Tibial artery (tissue), 4 donors: ENCODE measurements at regions not wholly inside any gene's neighbourhood (a gene's known extent, or its start where the extent isn't known, plus 50 kb on each side); places are given as distances from the start of the nearest gene placed in this dataset.

Experiments
- DNase-seq, 2 donors: peaks; one replicate each; pipeline ENCODE4 v3.0.0-alpha.2; 2019
- H3K27ac ChIP-seq, 2 donors: fragments of 200-600 bp; sonication (generic) in 1 of 2; 1 replicate in 1 of 2; 2 replicates in 1 of 2; pipeline ENCODE4 v1.5.1; 2018 to 2019; ENCODE audit warnings: mild to moderate bottlenecking in 1 of 2
- H3K27me3 ChIP-seq, 2 donors: fragments of 200-600 bp; sonication (generic) in 1 of 2; one replicate each; pipeline versions ENCODE4 v1.5.1 to v1.6.0; 2016 to 2019
- H3K36me3 ChIP-seq, 3 donors: fragments of 200-600 bp; sonication (generic) in 2 of 3; one replicate each; pipeline ENCODE4 v1.5.1; 2016 to 2019; ENCODE audit warnings: mild to moderate bottlenecking in 2 of 3
- H3K4me1 ChIP-seq, 4 donors: fragments of 200-600 bp; sonication (generic) in 2 of 4; 1 replicate in 3 of 4; 2 replicates in 1 of 4; pipeline ENCODE4 v1.5.1; 2016 to 2019
- H3K4me3 ChIP-seq, 2 donors: fragments of 200-600 bp; sonication (generic) in 1 of 2; 1 replicate in 1 of 2; 2 replicates in 1 of 2; pipeline ENCODE4 v1.5.1; 2018 to 2019; ENCODE audit warnings: mild to moderate bottlenecking in 2 of 2
- H3K9me3 ChIP-seq, 3 donors: fragments of 200-600 bp; sonication (generic) in 1 of 3; one replicate each; pipeline ENCODE4 v1.5.1; 2016 to 2019
- CTCF ChIP-seq, 2 experiments: fragments of 200-600 bp in 1 of 2; fragments of 450-650 bp in 1 of 2; IDR thresholded peaks; one replicate each; pipeline ENCODE4 v1.5.1; 2017 to 2019; ENCODE audit warnings: antibody characterized with exemption in 2 of 2, mild to moderate bottlenecking in 1 of 2, moderate library complexity in 1 of 2
- intact Hi-C: fragments of 100-400 bp; cut with DNase I; formaldehyde crosslinking; loops from one replicate; pipeline ENCODE4 v1.15.0; 2023; ENCODE audit warnings: low total_unique reads

GRCh38 chr6:150799276-150799805, 66.2 kb upstream of the MTHFD1L start:
- H3K4me3 ChIP-seq: no peak overlapping the region
- TF ChIP-seq CTCF (IDR thresholded peaks at IDR 0.05): no peak
- H3K9me3 ChIP-seq: no peaks in the 10 kb centered on the region
- intact Hi-C loops: no loop called here
- no peaks in the 10 kb centered on the region for H3K4me1 ChIP-seq
- no peaks in the 10 kb centered on the region for H3K27me3 ChIP-seq
- no peaks in the 10 kb centered on the region for H3K36me3 ChIP-seq
- no peak for DNase-seq
- no peak overlapping the region for H3K27ac ChIP-seq

DNA sequence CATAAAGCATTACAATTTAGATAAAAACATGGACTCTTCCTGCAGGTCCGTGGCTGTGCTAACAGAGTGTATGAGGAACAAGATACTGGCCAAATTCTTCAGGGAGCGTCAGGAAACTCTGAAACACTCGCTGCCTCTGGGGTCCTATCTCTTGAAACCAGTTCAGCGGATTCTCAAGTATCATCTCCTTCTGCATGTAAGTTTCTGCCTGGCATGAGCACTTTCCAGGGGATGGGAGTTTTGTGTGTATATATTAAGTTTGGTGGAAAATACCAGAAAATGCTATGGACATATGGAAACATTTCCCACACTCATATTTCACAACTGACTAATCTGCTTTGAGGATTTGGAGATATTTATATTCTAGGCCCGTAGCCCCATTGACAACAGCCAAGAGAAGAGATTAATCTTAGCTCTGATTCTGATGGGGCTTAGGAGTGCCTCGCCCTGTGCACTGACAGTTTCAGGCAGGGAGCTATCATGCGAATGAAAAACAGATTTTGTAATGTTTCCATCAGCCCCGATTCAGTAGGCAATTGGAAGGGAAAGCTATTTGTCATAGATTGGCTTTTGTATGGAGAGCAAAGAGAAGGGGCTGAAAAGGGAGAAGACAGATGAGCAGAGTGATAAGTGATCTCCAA, 64.7 kb upstream of the MTHFD1L start:
- H3K4me1 ChIP-seq: no peaks in the 10 kb centered on the region
- no peak for DNase-seq
- H3K27me3 ChIP-seq: no peaks in the 10 kb centered on the region
- intact Hi-C loops: no loop called here
- no peaks in the 10 kb centered on the region for H3K9me3 ChIP-seq
- H3K36me3 ChIP-seq: no peaks in the 10 kb centered on the region
- H3K27ac ChIP-seq: no peak overlapping the region
- no peak for TF ChIP-seq CTCF (IDR thresholded peaks at IDR 0.05)
- no peak overlapping the region for H3K4me3 ChIP-seq

DNA sequence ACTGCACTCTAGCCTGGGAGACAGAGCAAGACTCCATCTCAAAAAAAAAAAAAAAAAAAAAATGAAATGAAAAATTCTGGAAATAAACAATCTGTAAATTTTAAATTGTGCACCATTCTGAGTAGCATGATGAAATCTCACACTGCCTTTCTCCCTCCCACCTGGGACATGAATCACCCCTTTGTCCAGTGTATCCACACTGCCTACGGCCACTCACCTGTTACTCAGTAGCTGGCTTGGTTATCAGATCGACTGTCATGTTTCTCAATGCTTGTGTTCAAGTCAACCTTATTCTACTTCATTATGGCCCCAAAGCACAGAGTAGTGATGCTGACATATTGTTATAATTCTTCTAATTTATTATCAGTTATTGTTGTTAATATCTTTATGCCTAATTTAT, 58.7 kb upstream of the MTHFD1L start:
- intact Hi-C loops: no loop called here
- H3K36me3 ChIP-seq: peaks cover 0 to 8% (median 0%) of the 10 kb centered on the region in 3 donors
- no peaks in the 10 kb centered on the region for H3K27me3 ChIP-seq
- no peak for TF ChIP-seq CTCF (IDR thresholded peaks at IDR 0.05)
- H3K4me1 ChIP-seq: no peaks in the 10 kb centered on the region
- H3K27ac ChIP-seq: no peak overlapping the region
- DNase-seq: no peak
- no peaks in the 10 kb centered on the region for H3K9me3 ChIP-seq
- no peak overlapping the region for H3K4me3 ChIP-seq

DNA sequence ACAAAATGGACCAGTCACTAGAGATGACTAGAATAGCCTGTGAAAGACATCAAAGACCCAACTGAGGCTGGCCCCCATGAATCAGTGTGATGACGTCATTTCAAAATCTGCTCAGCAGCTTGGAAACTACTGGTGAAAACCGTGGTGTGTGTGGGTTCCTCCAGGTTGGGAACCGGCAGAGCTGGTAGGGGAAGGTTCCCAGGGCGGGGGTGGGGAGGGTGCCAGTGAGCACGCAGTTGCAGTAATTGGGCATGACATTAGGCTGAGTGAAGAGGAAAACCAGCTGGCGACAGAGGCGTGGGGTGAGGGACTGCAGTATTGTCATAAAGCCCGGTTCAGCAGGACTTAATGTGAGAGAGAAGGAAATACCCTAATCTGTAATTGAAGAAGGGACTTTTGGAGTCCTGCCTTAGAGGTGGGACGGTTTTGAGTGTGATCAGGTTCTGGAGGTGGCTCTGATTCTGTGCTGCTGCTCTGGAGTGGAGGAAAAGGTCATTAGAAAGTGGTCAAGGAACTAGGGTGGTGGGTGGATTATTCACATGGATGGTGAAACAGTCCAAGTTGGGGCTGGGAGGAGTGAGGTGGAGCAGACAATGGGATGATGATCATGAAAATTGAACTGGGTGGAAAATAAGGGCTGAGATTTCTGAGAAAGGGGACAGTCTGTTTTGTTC, 52.0 kb upstream of the MTHFD1L start:
- Histone ChIP-seq H3K27ac (no peak overlapping the region), H3K9me3 (no peaks in the 10 kb centered on the region), H3K4me3 (no peak overlapping the region), H3K36me3 (peaks cover 0 to 8% (median 0%) of the 10 kb centered on the region in 3 donors), H3K4me1 (peaks cover 0 to 9% (median 4%) of the 10 kb centered on the region in 4 donors), H3K27me3 (no peaks in the 10 kb centered on the region)
- no peak for TF ChIP-seq CTCF (IDR thresholded peaks at IDR 0.05)
- intact Hi-C loops: loop anchor here (5.0 to 10.0 kb wide), 3 partner anchors 61 to 729 kb away; no protein-coding TSS in a partner anchor
- DNase-seq: no peak

GRCh38 chr6:150813993-150814359, 51.5 kb upstream of the MTHFD1L start:
- no peak overlapping the region for H3K4me3 ChIP-seq
- H3K4me1 ChIP-seq: peaks cover 0 to 9% (median 4%) of the 10 kb centered on the region in 4 donors
- no peaks in the 10 kb centered on the region for H3K9me3 ChIP-seq
- TF ChIP-seq CTCF (IDR thresholded peaks at IDR 0.05): no peak
- H3K36me3 ChIP-seq: peaks cover 0 to 6% (median 0%) of the 10 kb centered on the region in 3 donors
- H3K27ac ChIP-seq: no peak overlapping the region
- H3K27me3 ChIP-seq: no peaks in the 10 kb centered on the region
- intact Hi-C loops: loop anchor here (5.0 to 10.0 kb wide), 3 partner anchors 61 to 729 kb away; no protein-coding TSS in a partner anchor
- DNase-seq: no peak
